SK-N-SH treated with all-trans-retinoic acid at 6 μM for 48 hours (cell line): ENCODE measurements at regions not wholly inside any gene's neighbourhood (a gene's known extent, or its start where the extent isn't known, plus 50 kb on each side); places are given as distances from the start of the nearest gene placed in this dataset.

Experiments used
- ZFP3 ChIP-seq: fragments of 250-450 bp; sonication (Bioruptor Pico); IDR thresholded peaks from 2 replicates; pipeline ENCODE4 v1.5.0; 2020; ENCODE audit warnings: mild to moderate bottlenecking, moderate library complexity
- ZNF565 ChIP-seq: fragments of 450-650 bp; formaldehyde crosslinking; conservative IDR thresholded peaks from 2 replicates; pipeline ENCODE4 v1.5.0; 2020; ENCODE audit warnings: low read depth, mild to moderate bottlenecking, moderate library complexity
- TF ChIP-seq, protein P1 (sequence below): fragments of 250-450 bp; sonication (Bioruptor Pico); IDR thresholded peaks from 2 replicates; pipeline ENCODE4 v1.8.0; 2020; ENCODE audit warnings: mild to moderate bottlenecking, moderate library complexity, borderline replicate concordance

DNA sequence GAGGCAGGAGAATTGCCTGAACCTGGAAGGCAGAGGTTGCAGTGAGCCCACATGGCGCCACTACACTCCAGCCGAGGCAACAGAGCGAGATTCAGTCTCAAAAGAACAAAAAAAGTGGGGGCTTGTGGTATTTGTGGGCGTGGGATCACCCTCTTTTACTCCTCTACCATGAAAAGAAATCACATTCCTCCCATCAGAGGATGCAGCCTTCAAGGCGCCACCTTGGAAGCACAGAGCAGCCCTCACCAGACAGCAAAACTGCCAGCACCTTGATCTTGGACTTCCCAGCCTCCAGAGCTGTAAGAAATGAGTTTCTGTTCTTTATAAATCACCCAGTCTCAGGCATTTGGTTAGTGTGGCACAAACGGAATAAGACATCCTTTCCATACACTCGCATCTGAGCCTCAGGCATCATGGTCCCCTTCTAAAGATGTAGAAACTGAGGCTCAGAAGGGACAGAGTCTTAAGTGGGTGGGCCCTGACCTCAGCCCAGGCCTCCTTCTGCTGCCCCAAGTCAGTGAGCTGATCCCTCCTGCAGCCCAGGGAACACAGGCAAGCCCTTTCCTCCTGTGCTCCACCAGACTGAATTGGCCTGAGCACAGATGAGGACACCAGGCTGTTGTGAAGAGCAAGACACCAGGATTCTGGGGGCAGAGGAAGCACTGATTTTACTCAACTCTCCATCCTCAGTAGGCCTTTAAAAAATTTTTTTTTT, 201.7 kb upstream of the LINGO1 start:
- TF ChIP-seq ZNF565 (no peak), ZFP3 (CRISPR knock-in tag) (no peak)
- TF ChIP-seq, protein P1, sequence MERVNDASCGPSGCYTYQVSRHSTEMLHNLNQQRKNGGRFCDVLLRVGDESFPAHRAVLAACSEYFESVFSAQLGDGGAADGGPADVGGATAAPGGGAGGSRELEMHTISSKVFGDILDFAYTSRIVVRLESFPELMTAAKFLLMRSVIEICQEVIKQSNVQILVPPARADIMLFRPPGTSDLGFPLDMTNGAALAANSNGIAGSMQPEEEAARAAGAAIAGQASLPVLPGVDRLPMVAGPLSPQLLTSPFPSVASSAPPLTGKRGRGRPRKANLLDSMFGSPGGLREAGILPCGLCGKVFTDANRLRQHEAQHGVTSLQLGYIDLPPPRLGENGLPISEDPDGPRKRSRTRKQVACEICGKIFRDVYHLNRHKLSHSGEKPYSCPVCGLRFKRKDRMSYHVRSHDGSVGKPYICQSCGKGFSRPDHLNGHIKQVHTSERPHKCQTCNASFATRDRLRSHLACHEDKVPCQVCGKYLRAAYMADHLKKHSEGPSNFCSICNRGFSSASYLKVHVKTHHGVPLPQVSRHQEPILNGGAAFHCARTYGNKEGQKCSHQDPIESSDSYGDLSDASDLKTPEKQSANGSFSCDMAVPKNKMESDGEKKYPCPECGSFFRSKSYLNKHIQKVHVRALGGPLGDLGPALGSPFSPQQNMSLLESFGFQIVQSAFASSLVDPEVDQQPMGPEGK (CRISPR knock-in tag) = no peak
